Peyer's patch (tissue), 4 donors: ENCODE measurements at regions not wholly inside any gene's neighbourhood (a gene's known extent, or its start where the extent isn't known, plus 50 kb on each side); places are given as distances from the start of the nearest gene placed in this dataset.

ENCODE experiments used
- POLR2A ChIP-seq, 2 donors: fragments of 450-650 bp; IDR thresholded peaks; one replicate each; pipeline ENCODE4 v1.5.1; 2017; ENCODE audit warnings: antibody characterized with exemption in 2 of 2, mild to moderate bottlenecking in 2 of 2, moderate library complexity in 2 of 2
- TF ChIP-seq, protein P1 (sequence below), 6 experiments: fragments of 450-650 bp in 4 of 6; fragments of 200-600 bp in 2 of 6; sonication (generic) in 1 of 6; IDR thresholded peaks; one replicate each; pipeline ENCODE4 v1.5.1; 2017 to 2019; ENCODE audit warnings: antibody characterized with exemption in 6 of 6, mild to moderate bottlenecking in 3 of 6, moderate library complexity in 1 of 6

DNA sequence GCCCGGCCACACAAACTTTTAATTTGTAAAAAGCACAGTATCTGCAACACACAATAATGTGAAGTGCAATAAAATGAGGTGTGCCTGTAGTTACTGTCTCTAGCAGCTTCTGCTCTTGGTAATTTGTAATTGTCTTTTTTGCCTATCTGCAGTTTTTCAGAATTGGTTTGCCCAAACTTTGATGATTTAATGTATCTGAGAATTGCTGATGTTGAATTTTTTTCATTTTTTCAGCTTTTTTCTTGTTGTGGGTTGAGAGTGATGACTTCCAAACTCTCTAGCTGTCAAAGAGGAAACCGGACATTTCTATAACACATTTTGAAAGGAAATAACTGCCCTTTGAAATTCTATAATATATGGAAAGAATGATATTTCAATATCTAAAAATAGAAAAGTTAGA lies 236.9 kb downstream of the RERGL start:
- TF ChIP-seq, protein P1, sequence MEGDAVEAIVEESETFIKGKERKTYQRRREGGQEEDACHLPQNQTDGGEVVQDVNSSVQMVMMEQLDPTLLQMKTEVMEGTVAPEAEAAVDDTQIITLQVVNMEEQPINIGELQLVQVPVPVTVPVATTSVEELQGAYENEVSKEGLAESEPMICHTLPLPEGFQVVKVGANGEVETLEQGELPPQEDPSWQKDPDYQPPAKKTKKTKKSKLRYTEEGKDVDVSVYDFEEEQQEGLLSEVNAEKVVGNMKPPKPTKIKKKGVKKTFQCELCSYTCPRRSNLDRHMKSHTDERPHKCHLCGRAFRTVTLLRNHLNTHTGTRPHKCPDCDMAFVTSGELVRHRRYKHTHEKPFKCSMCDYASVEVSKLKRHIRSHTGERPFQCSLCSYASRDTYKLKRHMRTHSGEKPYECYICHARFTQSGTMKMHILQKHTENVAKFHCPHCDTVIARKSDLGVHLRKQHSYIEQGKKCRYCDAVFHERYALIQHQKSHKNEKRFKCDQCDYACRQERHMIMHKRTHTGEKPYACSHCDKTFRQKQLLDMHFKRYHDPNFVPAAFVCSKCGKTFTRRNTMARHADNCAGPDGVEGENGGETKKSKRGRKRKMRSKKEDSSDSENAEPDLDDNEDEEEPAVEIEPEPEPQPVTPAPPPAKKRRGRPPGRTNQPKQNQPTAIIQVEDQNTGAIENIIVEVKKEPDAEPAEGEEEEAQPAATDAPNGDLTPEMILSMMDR (IDR thresholded peaks at IDR 0.05) = no peak
- TF ChIP-seq POLR2A (IDR thresholded peaks at IDR 0.05) = no peak
